Parathyroid adenoma (tissue), 2 donors: ENCODE measurements at regions not wholly inside any gene's neighbourhood (a gene's known extent, or its start where the extent isn't known, plus 50 kb on each side); places are given as distances from the start of the nearest gene placed in this dataset.

Experiments
- H2AFZ ChIP-seq: fragments of 300-600 bp; sonication (generic); one replicate; pipeline ENCODE4 v1.7.0; 2017; ENCODE audit warnings: antibody characterized with exemption, mild to moderate bottlenecking
- H3K27ac ChIP-seq: fragments of 300-600 bp; sonication (generic); one replicate; pipeline ENCODE4 v1.7.0; 2017
- H3K27me3 ChIP-seq: fragments of 300-600 bp; sonication (generic); one replicate; pipeline ENCODE4 v1.7.0; 2017; ENCODE audit warnings: low read length; ENCODE audit not compliant: control insufficient read depth, insufficient read depth
- H3K36me3 ChIP-seq: fragments of 300-600 bp; sonication (generic); one replicate; pipeline ENCODE4 v1.7.0; 2017; ENCODE audit warnings: low read length; ENCODE audit not compliant: control insufficient read depth, insufficient read depth
- H3K4me1 ChIP-seq: fragments of 300-600 bp; sonication (generic); one replicate; pipeline ENCODE4 v1.7.0; 2017; ENCODE audit warnings: control low read depth
- H3K4me2 ChIP-seq: fragments of 300-600 bp; sonication (generic); one replicate; pipeline ENCODE4 v1.7.0; 2017; ENCODE audit warnings: low read length
- H3K4me3 ChIP-seq: fragments of 300-600 bp; sonication (generic); one replicate; pipeline ENCODE4 v1.7.0; 2017; ENCODE audit warnings: low read depth, low read length
- H3K79me2 ChIP-seq: fragments of 300-600 bp; sonication (generic); one replicate; pipeline ENCODE4 v1.7.0; 2017; ENCODE audit warnings: control low read depth
- H3K9ac ChIP-seq: fragments of 300-600 bp; sonication (generic); one replicate; pipeline ENCODE4 v1.7.0; 2017; ENCODE audit warnings: mild to moderate bottlenecking
- H3K9me3 ChIP-seq: fragments of 300-600 bp; sonication (generic); one replicate; pipeline ENCODE4 v1.7.0; 2017; ENCODE audit warnings: low read length; ENCODE audit not compliant: control insufficient read depth
- CTCF ChIP-seq: fragments of 300-600 bp; sonication (generic); IDR thresholded peaks from one replicate; pipeline ENCODE4 v1.7.0; 2017; ENCODE audit warnings: antibody characterized with exemption, mild to moderate bottlenecking
- donor health status: primary hyperparathyroidism.

GRCh38 chr6:145367149-145367548 is 368.2 kb downstream of the EPM2A start:
- H3K36me3 ChIP-seq = no peaks in the 10 kb centered on the region
- no peaks in the 10 kb centered on the region for H3K27me3 ChIP-seq
- H3K4me2 ChIP-seq = no peak overlapping the region
- H3K9ac ChIP-seq = no peak overlapping the region
- no peak overlapping the region for H2AFZ ChIP-seq
- TF ChIP-seq CTCF = no peak
- H3K4me1 ChIP-seq = no peaks in the 10 kb centered on the region
- H3K27ac ChIP-seq = no peak overlapping the region
- no peak overlapping the region for H3K4me3 ChIP-seq
- H3K9me3 ChIP-seq = no peaks in the 10 kb centered on the region
- no peaks in the 10 kb centered on the region for H3K79me2 ChIP-seq

DNA sequence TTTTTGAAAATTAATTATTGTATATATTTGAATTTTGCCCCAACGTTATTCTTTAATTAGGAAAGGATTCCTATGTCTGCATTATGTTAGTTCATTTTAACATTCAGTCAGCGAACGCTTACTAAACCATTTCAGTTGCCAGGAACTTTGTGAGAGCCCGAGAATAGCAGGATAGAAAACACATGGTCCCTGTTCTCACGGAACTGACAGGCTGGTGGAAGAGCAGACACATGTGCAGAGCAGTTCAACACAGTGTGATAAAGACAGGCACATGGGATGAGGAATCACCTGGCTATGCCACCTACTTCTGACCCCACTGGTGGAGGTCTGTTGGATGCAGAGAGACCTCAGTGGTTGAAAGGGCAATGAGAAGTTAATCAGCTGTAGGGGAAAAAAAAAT is 367.2 kb downstream of the EPM2A start:
- H2AFZ ChIP-seq = no peak overlapping the region
- no peaks in the 10 kb centered on the region for H3K4me1 ChIP-seq
- H3K79me2 ChIP-seq = no peaks in the 10 kb centered on the region
- H3K36me3 ChIP-seq = no peaks in the 10 kb centered on the region
- no peak overlapping the region for H3K9ac ChIP-seq
- H3K27ac ChIP-seq = no peak overlapping the region
- H3K9me3 ChIP-seq = no peaks in the 10 kb centered on the region
- H3K27me3 ChIP-seq = no peaks in the 10 kb centered on the region
- TF ChIP-seq CTCF = no peak
- no peak overlapping the region for H3K4me3 ChIP-seq
- no peak overlapping the region for H3K4me2 ChIP-seq

DNA sequence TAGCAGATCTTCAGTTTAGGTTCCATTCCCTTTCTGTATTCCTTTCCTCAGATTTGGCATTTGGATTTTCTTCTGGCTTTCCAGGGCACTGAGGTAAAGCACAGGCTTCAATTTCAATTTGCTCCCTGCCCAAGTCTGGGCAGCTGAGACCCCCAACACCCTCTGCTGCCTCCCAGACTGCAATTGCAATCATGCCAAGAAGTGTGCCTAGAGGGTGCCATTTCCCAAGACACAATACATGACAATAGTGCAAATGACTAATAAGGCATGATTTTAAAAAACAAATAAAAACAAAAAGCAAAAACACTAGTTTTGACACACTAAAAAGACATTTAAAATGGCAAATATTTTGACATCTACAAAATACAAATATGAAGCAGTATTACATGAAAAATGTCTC is 364.8 kb downstream of the EPM2A start:
- H3K9ac ChIP-seq = no peak overlapping the region
- H3K27me3 ChIP-seq = no peaks in the 10 kb centered on the region
- no peak overlapping the region for H3K4me3 ChIP-seq
- no peaks in the 10 kb centered on the region for H3K9me3 ChIP-seq
- no peaks in the 10 kb centered on the region for H3K4me1 ChIP-seq
- no peak for TF ChIP-seq CTCF
- no peaks in the 10 kb centered on the region for H3K36me3 ChIP-seq
- H3K79me2 ChIP-seq = no peaks in the 10 kb centered on the region
- H3K4me2 ChIP-seq = no peak overlapping the region
- no peak overlapping the region for H3K27ac ChIP-seq
- no peak overlapping the region for H2AFZ ChIP-seq

DNA sequence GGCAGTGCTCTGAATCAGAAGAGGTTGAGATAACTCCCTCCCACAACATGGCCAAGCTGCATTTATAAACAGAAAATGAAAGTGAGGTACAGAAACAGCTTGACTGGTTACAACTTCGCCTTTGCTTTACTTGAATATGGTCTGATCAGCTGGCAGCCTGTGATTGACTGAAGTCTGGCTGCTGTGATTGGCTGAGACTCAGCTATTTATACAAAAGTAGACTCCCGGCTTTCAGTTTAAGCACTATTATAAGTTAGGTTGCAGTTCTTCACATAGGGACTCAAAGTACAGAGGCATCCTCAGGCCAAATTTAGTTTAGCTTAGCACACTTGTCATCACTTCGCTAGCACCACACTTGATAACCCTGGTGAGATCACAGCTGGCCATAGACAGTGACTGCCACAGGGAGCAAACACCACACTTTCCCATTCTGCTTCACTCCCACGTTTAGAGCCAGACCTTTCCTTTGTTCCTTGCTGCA is 362.6 kb downstream of the EPM2A start:
- no peak overlapping the region for H3K4me3 ChIP-seq
- H3K36me3 ChIP-seq = no peaks in the 10 kb centered on the region
- no peaks in the 10 kb centered on the region for H3K79me2 ChIP-seq
- TF ChIP-seq CTCF = no peak
- peaks cover 5% of the 10 kb centered on the region for H3K9me3 ChIP-seq
- H3K27me3 ChIP-seq = no peaks in the 10 kb centered on the region
- H3K4me2 ChIP-seq = no peak overlapping the region
- H3K9ac ChIP-seq = no peak overlapping the region
- no peaks in the 10 kb centered on the region for H3K4me1 ChIP-seq
- no peak overlapping the region for H3K27ac ChIP-seq
- H2AFZ ChIP-seq = peak overlapping the region; percentile 4

DNA sequence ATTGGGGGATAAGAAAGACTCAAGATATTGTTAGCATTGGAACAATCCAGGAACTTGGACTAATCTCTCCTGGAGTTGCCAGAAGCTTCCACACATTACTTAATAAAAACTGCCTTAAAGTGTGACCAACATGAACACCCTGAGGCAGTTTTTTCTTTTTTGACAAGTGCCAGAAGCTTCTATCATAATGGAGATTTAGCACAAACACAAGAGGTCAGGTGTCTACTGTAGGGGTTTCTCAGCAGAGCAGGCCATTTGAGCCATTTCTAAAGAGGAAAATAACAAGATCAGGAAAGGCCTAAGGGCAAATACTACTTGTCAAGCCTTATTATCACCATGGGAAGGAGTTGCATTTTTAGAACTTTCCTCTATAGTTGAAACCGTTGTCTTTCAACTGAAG is 361.5 kb downstream of the EPM2A start:
- no peak overlapping the region for H3K4me3 ChIP-seq
- H3K27me3 ChIP-seq = no peaks in the 10 kb centered on the region
- no peak for TF ChIP-seq CTCF
- no peak overlapping the region for H2AFZ ChIP-seq
- no peaks in the 10 kb centered on the region for H3K79me2 ChIP-seq
- H3K9ac ChIP-seq = no peak overlapping the region
- no peak overlapping the region for H3K27ac ChIP-seq
- H3K4me1 ChIP-seq = no peaks in the 10 kb centered on the region
- peaks cover 5% of the 10 kb centered on the region for H3K9me3 ChIP-seq
- H3K4me2 ChIP-seq = no peak overlapping the region
- H3K36me3 ChIP-seq = no peaks in the 10 kb centered on the region
